ENCODE measurements at regions not wholly inside any gene's neighbourhood (a gene's known extent, or its start where the extent isn't known, plus 50 kb on each side); places are given as distances from the start of the nearest gene placed in this dataset.

DNA sequence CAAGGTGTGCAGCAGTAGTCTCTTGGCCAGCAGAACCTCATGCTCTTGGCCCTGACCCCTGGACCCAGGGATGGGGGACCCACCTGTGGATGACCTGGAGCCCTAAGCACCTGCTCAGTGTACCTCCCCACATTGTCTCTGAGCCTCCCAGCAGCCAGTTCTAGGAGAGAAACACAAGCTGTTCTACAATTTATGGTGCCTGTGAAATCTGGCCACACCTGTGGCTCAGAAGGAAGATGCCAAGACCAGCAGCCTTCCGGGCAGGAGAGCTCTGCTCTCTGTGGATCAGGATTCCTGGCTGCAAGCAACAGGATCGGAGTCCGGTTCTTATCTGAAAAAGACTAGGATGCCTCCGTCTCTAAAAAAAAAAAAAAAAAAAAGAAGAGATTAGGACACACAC lies 103.6 kb upstream of the ANO1 start:
- DNase-seq, result no peak

DNA sequence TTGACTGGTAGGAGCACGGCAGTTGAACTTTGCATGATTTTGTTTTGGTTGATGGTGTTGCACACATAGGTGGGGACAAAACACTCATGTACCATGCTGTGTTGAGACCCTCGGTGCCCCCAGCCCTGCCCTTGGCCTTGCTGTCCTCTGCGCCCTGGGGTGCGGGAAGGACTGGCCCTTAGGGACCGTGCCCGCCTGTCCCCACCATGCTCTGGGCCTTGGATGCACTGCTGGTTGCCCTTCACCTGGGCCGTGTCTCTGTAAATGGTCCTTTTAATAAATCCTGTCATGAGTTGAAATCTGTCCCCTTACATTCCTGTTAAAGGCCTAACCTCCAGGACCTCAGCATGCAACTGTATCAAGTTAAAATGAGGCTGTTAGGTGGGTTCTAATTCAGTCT lies 102.3 kb upstream of the ANO1 start:
- DNase-seq, result no peak

DNA sequence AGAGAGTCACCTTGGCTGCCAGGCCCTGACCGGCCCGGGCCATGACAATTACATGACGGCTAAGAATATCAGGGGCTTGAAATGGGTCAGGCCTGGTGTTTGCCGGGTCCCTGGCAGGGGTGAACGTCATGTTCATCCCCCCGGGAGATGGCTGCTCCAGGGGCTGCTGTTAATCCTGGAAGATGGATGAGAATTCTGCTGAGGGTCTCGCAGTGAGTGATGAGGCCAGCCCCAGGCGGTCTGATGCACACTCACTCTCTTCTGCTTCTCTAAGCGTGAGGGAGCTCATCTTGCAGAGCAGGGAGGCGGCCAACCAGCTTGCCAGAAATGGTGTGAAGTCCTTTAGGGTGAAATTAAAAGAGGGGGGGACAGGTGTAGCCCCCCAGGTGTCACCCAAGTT lies 101.3 kb upstream of the ANO1 start:
- no peak for DNase-seq

DNA sequence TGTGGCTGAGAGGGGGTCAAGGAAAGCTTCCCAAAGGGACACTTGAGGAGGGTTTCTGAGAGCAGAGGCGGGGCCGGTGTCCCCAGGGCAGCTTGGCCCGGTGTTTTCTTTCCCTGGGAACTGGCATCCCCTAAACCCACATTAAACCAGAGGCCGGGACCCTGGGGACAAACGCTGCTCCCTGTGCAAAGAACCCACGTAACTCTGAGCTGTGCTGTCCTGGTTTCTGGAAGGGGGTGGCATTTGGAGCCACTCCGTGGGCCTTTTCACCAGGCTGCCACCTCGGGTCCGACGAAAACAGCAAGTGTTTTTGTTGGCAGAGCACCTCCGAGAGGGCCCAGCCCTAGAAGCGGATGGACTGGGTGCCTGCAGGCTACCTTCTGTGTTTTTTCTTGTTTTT lies 100.2 kb upstream of the ANO1 start:
- no peak for DNase-seq

DNA sequence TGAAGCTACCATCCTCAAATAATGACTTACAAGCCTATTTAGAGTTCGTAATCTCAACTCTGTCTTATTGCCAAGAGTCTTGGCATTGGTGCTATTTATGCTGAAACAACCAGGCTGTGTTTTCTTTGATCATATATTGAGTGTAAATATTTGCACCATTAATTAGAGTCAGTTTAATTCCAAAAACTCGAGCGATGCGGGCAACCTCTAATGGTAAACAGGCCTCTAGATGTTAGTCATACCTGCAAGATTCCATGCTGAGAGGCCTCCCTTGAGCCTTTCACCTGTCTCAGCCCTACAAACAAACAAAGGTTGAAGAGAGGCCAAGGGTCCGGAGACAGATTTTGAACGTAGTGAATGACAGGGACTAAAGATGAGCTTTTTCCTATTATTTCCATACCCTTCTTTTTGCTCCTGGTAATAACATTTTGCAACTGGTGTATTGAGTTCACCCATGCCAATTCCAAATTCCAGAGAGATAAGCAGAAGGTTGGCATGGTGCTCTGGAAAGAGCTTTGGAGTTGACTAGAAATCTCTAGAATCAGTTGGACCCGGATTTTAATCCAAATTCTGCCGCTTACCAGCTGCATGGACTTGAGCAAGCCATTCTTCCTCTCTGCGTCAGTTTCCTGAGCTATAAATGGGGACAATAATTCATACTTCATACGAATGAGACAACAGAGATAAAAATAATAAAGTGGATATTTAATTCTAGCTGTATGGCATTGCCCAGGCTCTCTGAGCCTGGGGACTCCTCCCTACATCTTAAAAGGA lies 99.1 kb upstream of the ANO1 start:
- DNase-seq, result no peak

DNA sequence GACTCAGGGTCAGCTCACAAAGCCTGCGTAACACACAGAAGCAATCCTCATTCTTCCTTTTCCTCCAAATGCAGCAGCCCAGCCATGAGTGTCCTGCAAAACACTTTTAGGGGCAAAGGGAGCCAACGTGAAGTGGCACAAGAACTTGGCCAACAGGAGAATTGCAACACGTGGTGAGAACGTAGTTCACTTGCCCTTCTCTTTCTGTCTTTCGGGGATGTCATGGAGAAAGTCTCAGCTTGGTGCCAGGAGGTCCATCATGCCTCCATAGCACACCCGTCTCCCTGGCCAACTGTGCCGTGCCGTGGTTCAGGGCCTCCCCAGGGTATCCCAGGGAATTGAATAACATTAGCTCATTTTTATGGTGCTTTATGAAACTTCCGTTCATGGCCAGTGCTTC lies 98.5 kb upstream of the ANO1 start:
- DNase-seq, result no peak

DNA sequence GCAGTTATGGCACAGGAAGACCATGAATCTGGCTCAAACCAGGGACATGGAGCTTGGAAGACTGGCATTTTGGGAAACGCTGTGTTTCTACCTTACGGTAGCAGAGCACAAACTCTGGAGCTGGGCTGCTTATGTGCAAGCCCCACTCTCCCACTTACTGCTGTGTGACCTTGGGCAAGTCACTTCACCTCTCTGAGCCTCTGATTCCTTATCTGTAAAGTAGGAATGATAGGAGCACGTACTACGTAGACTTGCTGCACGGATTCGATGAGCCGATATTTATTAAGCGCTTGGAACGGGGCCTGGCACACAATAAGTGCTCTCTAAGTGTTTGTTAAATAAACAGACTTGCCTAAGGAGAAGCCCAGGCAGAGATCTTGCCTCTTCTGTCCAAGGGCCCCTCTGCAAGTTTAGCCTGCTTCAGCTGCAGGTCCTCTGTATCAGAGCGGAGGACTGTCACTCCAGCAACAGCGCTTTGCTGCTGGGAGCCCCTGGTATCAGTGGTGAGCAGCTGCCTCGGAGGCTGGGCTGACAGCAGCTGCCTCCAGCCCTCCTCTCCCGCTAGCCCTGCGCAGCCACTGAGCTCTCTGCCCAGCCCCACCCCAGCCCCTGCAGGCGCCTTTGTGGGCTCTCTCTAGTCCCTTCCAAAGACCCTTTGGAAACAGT lies 96.9 kb upstream of the ANO1 start:
- DNase-seq, result no peak

DNA sequence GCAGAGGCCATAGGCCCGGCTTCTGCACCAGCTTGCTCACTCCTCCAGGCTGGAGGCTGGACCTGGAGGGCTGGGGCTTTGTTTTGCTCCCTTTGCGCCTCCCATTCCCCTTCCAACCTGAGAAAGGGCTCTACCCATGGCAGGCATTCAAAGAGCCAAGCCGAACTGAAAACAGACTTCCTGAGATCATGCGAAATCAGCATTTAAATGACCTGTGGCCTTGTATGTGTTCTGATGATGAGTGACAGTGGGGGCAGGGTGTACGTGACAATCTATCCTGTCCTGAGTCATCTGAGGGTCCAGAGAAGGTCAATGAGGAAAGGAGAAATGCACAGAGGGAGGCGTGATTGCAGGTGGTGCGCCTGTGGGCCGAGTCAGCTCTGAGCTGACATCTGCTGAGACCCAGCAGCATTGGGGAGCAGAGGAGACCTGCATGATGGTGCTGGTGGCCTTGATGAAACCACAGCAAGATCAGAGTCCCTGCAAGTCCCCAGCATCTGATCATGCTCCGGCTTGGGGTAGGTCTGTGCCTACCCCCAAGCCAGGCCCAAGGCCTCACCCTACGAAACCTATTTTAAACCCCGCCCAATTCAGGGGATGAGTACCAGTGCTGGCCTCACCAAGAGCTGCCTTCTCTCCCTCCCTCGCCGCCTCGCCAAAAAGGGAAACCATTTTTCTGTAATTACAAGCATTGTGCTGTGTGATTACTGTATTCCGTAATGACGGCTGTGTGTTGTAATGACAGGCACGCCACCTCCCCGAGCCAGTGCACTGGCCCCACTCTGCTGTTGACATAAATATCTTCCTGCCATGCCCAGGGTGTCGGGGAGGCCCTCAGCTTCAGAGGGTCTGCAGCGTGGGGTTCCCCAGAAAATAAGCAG lies 95.2 kb upstream of the ANO1 start:
- no peak for DNase-seq

DNA sequence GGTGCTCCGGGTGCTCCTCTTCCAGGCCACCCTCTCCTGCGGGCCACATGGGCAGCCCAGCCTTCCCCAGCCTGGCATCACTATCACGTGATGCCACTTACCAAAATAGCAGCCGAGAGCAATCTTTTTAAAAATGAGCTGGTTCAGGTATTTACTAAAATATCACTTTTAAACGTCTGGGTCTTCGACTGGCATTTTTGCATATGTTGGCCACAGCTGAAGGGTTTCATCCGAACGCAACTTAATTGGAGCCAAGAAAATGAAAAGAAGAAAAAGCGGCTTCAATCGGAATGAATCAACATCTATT lies 94.6 kb upstream of the ANO1 start:
- no peak for DNase-seq

DNA sequence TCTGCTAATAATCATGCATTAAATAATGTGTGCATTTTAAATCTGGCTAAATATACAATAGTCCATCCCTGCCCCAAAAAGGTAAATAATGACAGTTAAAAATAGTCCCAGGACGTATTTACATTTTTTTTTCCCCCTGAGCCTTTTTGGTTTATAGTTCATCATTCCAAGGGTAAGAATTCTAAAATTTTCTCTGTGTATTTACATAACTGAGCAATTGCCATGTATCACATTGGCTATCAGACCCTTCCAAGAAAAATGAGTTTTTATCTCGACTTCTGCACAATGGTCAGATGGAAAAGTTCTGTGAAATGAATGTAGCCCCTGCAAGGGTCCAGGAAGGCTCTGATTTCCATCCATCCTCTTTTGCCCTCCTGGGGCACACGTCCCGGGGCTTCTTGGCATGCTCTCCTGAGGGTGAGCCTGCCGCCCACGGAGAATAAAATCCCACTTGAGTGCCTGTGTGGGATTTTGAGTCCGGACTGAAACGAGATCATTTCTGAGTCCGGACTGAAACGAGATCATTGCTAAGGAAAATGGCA lies 94.1 kb upstream of the ANO1 start:
- DNase-seq, result no peak

DNA sequence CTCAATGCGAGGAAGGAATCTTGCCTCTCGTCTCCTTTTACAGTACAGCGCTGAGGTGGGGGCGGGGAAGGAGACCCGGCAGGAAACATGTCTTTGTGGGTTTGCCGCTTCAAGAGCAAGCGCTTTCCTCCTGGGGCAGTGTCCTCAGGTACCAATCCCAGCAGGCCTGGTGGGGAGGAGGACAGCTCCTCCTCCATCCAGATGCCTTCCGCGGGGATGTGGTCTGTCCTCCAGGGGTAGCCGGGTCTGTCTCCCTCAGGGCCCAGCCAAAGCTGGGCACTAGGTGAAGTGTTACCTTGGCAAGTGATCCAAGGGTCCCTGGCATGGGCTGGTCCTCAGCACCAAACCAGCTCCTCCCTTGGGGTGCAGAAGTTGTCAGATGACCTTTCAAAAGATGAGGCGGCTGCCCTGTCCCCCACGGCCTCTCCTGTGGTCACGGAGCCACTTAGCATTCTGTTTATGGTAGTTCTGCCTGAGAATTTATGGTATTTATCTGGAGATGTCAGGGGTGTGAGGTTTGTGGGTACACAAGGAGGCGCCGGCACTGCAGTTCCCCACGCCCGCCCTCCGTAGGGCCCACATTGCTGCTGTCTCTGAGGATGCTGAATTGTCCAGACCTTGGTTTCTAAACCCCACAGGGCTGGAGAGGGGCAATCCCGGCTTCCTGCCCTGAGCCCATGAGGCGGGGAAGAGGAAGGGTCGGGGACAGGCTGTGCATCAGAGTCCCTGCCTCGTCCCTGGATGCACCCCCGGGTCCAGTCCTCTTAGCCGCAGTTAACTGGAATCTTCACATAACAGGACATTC lies 93.5 kb upstream of the ANO1 start:
- no peak for DNase-seq

DNA sequence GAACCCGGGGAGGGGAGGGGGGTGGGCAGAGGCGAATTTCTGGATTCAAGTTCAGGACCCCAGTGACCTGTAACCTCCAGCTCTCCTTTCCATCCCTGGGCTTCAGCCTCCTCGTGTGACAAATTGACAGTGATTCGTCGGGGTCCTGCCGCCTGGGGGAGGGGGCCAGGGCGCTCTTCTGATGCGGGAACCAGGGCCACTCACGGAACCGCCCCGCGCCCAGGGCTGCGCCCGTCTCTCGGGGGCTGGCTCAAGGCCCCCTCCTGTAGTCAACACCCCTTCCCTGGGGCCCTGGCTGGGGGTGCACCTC lies 92.8 kb upstream of the ANO1 start:
- DNase-seq, result no peak

DNA sequence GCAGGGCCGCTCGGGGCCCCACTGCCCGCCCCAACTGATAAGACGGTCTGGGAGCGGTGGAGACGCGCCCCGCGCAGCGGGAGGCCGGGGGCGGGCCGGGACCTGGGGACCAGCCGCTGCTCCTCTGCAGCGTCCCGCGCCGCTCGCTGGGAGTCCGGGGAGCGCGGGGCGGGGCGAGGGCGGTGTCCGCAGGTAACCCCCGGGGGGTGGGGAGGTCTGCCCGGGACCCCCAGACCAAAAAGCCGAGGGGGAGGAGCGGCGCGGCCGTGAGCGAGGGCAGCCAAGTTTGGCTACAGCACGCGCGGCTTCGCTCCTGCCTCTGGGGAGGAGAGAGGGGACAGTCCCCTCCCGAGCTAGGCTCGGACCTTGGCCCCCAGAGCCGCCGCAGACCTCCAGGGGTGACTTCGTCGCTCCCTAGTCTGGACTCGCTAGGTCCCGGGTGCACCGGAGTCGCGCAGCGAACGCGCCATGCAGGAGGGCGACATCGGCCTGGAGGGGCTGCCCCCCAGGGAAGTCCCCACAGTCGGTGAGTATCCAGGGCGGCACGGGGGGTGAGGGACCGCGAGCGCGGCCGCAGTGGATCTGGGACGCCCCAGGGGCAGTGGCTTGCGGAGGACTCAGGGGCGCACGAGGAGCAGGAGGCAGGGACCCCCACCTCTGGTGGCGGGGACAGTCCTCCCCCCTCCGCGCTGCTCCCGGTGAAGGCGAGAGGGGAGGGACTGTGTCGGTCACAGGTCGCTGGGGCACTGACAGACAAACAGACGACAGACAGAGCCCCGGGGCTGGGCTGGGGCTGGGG lies 92.3 kb upstream of the ANO1 start:
- no peak for DNase-seq

DNA sequence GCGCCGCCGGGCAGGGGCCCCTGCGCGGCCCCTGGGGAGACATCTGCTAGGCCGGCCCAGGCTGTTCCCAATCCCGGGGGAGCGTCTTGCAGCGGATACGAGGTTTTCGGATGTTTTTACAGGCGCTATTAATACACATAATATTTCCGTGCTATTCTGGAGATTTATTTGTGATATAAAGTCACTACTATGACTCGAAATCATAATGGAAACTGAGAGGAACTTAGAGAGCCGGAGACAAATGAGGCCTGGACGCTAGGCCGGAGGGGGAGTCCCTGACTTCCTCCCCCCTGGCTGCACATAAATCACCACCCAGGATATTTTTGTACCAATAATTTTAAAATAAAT lies 91.7 kb upstream of the ANO1 start:
- no peak for DNase-seq

DNA sequence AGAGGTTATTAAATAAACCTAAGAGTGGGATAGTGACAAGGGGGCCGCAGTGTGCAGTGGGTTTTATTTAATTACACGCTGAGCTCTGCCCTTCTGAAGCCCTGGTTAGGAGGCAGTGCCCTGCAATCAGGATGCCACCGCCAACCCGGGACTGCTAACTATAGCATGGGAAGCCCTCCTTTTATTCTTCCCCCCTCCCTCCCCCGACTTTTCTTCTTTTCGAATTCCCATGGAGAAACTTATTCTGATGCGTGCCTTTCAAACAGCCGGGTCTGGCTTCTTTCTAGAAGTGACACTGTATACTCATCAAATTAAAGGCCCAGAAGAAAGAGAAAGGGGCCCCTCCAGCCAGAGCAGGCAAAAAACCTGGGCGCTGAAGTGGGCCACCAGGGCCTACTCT lies 91.3 kb upstream of the ANO1 start:
- DNase-seq, result no peak

DNA sequence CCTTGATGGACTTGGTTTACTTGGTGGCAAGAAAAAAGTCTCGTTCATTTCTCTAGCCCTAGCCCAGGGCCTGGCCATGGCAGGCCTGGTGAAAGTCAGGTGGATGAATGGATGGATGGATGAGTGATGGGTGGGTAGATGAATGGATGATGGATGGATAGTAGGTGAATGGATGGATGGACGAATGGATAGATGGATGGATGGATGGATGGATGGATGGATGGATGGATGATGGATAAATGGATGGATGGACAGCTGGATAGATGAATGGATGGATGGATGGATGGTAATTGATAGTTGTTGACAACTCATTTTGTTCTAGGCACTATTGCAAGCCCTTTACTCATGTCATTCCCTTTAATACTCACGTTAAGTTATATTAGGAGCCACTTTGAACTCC lies 86.1 kb upstream of the ANO1 start:
- DNase-seq, result no peak

DNA sequence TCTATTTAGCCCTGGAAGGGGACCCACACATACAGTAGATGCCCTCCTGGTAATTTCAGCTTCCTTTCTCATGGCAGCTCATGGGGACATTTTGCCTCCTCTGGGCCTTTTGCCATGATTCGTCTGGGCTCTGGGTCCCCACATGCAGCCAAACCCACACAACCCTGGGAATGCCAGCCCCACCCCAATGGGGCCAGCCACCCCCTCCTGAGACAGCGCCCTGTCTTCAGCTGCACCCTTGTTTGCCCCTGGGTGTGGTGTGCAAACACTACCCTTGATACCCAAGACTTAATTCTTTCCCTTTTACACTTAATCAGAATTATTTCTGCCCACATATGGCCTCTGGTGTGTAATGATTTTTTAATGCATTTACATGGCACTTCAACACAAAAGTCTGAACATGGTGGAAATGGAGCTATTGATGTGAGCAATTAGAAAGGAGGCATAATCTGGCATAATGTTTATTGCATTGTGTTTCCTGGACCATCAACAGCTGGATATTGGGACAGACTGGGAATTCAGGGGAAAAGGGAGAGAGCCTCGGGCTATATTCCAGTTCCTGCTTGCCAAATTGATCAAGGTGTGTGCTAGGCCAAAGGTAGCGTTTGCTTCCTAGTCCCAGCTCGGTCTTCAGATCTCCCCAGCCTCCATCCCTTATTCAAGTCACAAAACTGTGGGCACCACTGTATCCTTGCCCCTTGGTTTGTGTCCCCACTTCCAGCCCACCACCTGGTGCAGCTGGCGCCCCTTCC lies 85.0 kb upstream of the ANO1 start:
- DNase-seq, result no peak

DNA sequence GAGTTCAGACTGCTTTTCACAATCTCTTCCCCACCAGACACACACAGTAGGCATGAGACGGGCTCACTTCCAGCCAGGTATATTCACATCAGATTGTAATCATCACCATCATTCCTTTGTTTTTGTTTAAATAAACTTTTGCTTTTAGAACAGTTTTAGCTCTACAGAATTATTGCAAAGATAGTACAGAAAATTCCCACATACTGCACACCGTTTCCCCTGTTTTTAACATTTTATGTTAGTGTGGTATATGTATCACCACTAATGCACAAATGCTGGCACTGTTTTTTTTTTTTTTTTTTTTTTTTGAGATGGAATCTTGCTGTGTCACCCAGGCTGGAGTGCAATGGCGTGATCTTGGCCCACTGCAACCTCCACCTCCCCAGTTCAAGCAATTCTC lies 83.3 kb upstream of the ANO1 start:
- no peak for DNase-seq

DNA sequence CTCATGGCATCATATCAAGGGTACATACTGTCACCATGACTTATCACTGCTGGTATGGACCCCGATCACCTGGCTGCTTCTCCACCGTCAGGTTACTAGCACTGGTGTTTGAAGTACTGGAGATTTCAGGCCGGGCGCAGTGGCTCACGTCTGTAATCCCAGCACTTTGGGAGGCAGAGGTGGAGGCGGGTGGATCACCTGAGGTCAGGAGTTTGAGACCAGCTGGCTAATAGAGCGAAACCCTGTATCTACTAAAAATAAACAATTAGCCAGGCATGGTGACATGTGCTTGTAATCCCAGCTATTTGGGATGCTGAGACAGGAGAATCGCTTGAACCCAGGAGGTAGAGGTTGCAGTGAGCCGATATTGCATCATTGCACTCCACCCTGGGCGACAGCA lies 82.4 kb upstream of the ANO1 start:
- no peak for DNase-seq

DNA sequence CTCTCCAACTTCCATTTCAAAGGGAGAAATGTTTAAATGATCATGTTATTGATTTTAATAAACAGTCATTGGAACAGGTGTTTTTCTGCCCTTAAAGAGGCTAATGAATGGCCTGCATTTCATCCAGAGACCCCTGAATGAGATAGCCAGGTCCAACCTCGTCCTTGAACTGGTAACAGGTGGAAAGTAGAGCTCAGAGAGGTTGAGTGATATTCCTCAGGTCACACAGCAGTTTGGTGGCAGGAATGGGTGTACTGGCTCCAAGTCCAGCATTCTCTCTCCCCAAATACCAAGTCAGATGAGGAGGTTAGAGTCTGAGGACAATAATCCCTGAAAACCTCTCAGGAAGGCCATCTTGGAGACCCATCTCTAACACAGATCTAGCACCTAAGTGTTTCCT lies 81.7 kb upstream of the ANO1 start:
- DNase-seq, result no peak

DNA sequence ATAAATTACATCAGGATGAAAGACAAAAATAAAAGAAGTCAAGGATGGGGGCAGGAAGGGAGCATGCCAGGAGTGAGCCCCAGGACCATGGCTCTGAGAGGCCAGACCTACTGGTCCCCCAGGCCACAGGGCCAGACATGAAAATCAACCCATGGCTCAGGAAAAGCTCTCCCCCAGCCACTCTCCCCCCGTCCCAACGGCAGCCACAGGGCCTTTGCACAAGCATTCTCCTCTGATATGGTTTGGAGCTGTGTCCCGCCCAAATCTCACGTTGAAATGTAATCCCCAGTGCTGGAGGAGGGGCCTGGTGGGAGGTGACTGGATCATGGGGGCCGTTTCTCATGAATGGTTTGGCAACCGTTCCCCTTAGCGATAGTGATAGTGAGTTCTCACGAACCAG lies 80.8 kb upstream of the ANO1 start:
- DNase-seq, result no peak
